ENCODE measurements at regions not wholly inside any gene's neighbourhood (a gene's known extent, or its start where the extent isn't known, plus 50 kb on each side); places are given as distances from the start of the nearest gene placed in this dataset.

DNA sequence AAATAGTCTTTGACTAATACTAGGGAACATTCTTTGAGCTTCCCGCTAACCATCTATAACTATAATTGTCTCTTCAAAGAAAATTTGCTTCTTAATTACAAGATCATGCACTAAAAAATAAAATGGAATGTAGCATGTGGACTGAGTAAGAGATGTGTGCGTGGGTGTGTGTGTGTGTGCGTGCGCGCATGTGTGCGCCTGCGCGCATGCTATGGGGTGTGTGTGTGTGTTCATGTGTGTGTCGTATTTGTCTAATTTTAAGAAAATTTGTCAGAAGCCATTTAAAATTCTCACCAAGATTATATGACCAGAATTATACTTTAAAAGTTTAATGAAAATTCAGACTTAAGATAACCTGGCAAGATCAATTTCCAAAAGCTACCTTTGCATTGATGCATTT is 593.0 kb downstream of the ACTL7B start:
- no peak for TF ChIP-seq CTCF (IDR thresholded peaks at IDR 0.05; ENCODE audit: low read depth, low read length, poor library complexity, severe bottlenecking)
- no peak for TF ChIP-seq EZH2phosphoT487 (IDR thresholded peaks at IDR 0.05; ENCODE audit: borderline replicate concordance, low read length)
